ENCODE measurements at regions not wholly inside any gene's neighbourhood (a gene's known extent, or its start where the extent isn't known, plus 50 kb on each side); places are given as distances from the start of the nearest gene placed in this dataset.

DNA sequence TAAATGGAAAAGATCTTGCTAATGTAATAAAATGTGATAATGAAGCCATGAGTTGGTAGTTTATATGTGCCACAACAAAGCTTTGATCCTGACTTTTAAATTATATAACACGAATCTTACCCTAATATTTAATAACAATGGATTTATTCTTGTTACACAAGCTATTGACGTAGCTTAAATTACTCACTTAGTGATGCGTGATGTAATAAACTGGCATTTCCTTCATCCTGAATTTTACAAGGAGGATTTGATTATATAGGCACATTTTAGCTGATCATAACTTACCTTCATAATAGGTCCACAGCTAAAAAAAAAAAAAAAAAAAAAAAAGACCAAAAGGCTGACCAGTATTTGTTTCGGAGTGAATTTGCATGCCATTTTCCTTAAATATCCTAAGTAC lies 76.2 kb upstream of the IVNS1ABP start:
- H4K5ac ChIP-seq (ENCODE audit: low read depth, low read length), result no peak overlapping the region
- H3K18ac ChIP-seq (ENCODE audit: low read depth, low read length), result no peak overlapping the region
- BruUV-seq (replicated peaks), result no TSS peak
- no peak for TF ChIP-seq CHD1 (IDR thresholded peaks at IDR 0.05; ENCODE audit: low read depth, low read length)
- H2AFZ ChIP-seq (replicated peaks; ENCODE audit: low read length, poor library complexity), result no peak overlapping the region
- H3K4me1 ChIP-seq (ENCODE audit: control insufficient read depth, insufficient read depth, low read length), result no peaks in the 10 kb centered on the region; the same call in 1 of the 2 replicates
- no peak overlapping the region for H3K56ac ChIP-seq (ENCODE audit: extremely low read depth, insufficient read depth, low read length)
- H3K79me1 ChIP-seq (ENCODE audit: low read depth in 1 of 2, low read length in 2 of 2), result no peaks in the 10 kb centered on the region
- ATAC-seq (ENCODE audit: low read depth) (no peak), DNase-seq (no peak)
- intact Hi-C loops (cut with micrococcal nuclease) (loop anchor here (10.0 kb wide), 1 partner anchor 48 kb away; no protein-coding TSS in a partner anchor), dilution Hi-C loops (cut with HindIII; ENCODE audit: low sequenced_read_pairs, unreplicated experiment) (no loop called here), in situ Hi-C loops (cut with MboI; ENCODE audit: low sequenced_read_pairs) (no loop called here)
- no peak overlapping the region for H3K14ac ChIP-seq (replicated peaks; ENCODE audit: low read depth, low read length)
- no peak overlapping the region for H3K4me2 ChIP-seq (ENCODE audit: low read depth, low read length)
- no peaks in the 10 kb centered on the region; the same call in 1 of the 2 replicates for H3K27me3 ChIP-seq (ENCODE audit: control insufficient read depth, insufficient read depth, low read length)
- H3K9me1 ChIP-seq (ENCODE audit: insufficient read depth, low read length), result no peaks in the 10 kb centered on the region
- no peak overlapping the region for H3K27ac ChIP-seq (ENCODE audit: insufficient read depth, low read length)
- H3K9ac ChIP-seq (ENCODE audit: low read depth, low read length), result no peak overlapping the region
- H4K91ac ChIP-seq (ENCODE audit: insufficient read depth, low read depth, low read length), result no peak overlapping the region
- no peak overlapping the region for H3K4ac ChIP-seq (ENCODE audit: low read depth, low read length)
- H3K9me3 ChIP-seq (ENCODE audit: control insufficient read depth, insufficient read depth, low read length), result no peaks in the 10 kb centered on the region
- no CpG with 5 or more reads among the region's 4 CpGs for WGBS, 2 experiments (ENCODE audit: extremely low coverage in 2 of 2, insufficient read length in 1 of 2)
- H3K36me3 ChIP-seq (ENCODE audit: control insufficient read depth, insufficient read depth, low read length), result no peaks in the 10 kb centered on the region
- H2BK5ac ChIP-seq (ENCODE audit: low read depth, low read length, poor library complexity, severe bottlenecking), result no peak overlapping the region
- H3K4me3 ChIP-seq (ENCODE audit: insufficient read depth, low read depth, low read length), result no peak overlapping the region
- H2BK20ac ChIP-seq (ENCODE audit: low read depth, low read length), result no peak overlapping the region
- no peak overlapping the region for H3K23ac ChIP-seq (ENCODE audit: low read depth, low read length)
- POLR2A ChIA-PET (ENCODE audit: unreplicated experiment), result no interaction called here
- H2BK120ac ChIP-seq (ENCODE audit: low read depth, low read length), result no peak overlapping the region
- no peak overlapping the region for H2AK5ac ChIP-seq (ENCODE audit: low read depth, low read length)
- CTCF ChIA-PET, result no interaction called here
- H2BK15ac ChIP-seq (ENCODE audit: low read depth, low read length), result no peak overlapping the region
- H4K20me1 ChIP-seq (ENCODE audit: insufficient read depth, low read length), result no peaks in the 10 kb centered on the region
- H2AK9ac ChIP-seq (replicated peaks; ENCODE audit: low read depth, low read length, poor library complexity), result no peak overlapping the region
- no peak overlapping the region for H4K8ac ChIP-seq (ENCODE audit: low read depth in 2 of 2, low read length in 2 of 2)

All from IMR-90 (cell line).